PC-9 (cell line): ENCODE measurements at regions not wholly inside any gene's neighbourhood (a gene's known extent, or its start where the extent isn't known, plus 50 kb on each side); places are given as distances from the start of the nearest gene placed in this dataset.

Experiments
- BruUV-seq: library from RNA; stranded (reverse); fragments of 400-500 nt; replicated peaks from 2 replicates; lab custom pipeline; 2021; lab: Mats Ljungman, UMichigan
- CTCF ChIA-PET: fragments of 300-600 bp; sonication (Branson Sonifier 250); formaldehyde crosslinking; loops from one replicate; lab custom pipeline; 2022; ENCODE audit warnings: antibody characterized with exemption; lab: Charles Lee
- POLR2A ChIA-PET: fragments of 300-600 bp; sonication (Branson Sonifier 250); formaldehyde crosslinking; loops from one replicate; lab custom pipeline; 2022; ENCODE audit warnings: antibody characterized with exemption; ENCODE audit not compliant: unreplicated experiment; lab: Charles Lee
- DNase-seq, 2 experiments: peaks; one replicate each; pipeline versions ENCODE4 v3.0.0 to v3.0.0-alpha.2; 2015 to 2022; ENCODE audit warnings: mixed read lengths in 1 of 2
- H2AFZ ChIP-seq: fragments of 200-600 bp; sonication (generic); 2 replicates; pipeline ENCODE4 v1.8.1; 2017; ENCODE audit warnings: antibody characterized with exemption
- H3F3A ChIP-seq: fragments of 200-600 bp; sonication (generic); 2 replicates; pipeline ENCODE4 v1.8.1; 2017; ENCODE audit warnings: antibody characterized with exemption, mild to moderate bottlenecking, low read depth; ENCODE audit not compliant: insufficient read depth
- H3K27ac ChIP-seq: fragments of 200-600 bp; sonication (generic); 2 replicates; pipeline ENCODE4 v1.6.1; 2016; ENCODE audit warnings: mixed run types
- H3K27me3 ChIP-seq: fragments of 200-600 bp; sonication (generic); 2 replicates; pipeline ENCODE4 v1.6.1; 2016; ENCODE audit warnings: low read depth, mixed run types; ENCODE audit not compliant: insufficient read depth
- H3K36me3 ChIP-seq: fragments of 200-600 bp; sonication (generic); 2 replicates; pipeline ENCODE4 v1.6.1; 2016; ENCODE audit warnings: low read depth, mixed run types
- H3K4me1 ChIP-seq: fragments of 200-600 bp; sonication (generic); replicated peaks from 2 replicates; pipeline ENCODE4 v1.6.1; 2016; ENCODE audit warnings: mixed run types; ENCODE audit not compliant: insufficient read depth
- H3K4me2 ChIP-seq: fragments of 200-600 bp; sonication (generic); 2 replicates; pipeline ENCODE4 v1.6.1; 2017; ENCODE audit warnings: mixed run types
- H3K4me3 ChIP-seq: fragments of 200-600 bp; sonication (generic); 2 replicates; pipeline ENCODE4 v1.6.1; 2016; ENCODE audit warnings: mixed run types
- H3K79me2 ChIP-seq: fragments of 200-600 bp; sonication (generic); 2 replicates; pipeline ENCODE4 v1.6.1; 2017; ENCODE audit warnings: low read depth, mixed run types
- H3K9me2 ChIP-seq: fragments of 200-600 bp; sonication (generic); 2 replicates; pipeline ENCODE4 v1.8.1; 2017; ENCODE audit warnings: mild to moderate bottlenecking; ENCODE audit not compliant: insufficient read depth
- H3K9me3 ChIP-seq: fragments of 200-600 bp; sonication (generic); 2 replicates; pipeline ENCODE4 v1.8.1; 2016; ENCODE audit warnings: low read depth; ENCODE audit not compliant: insufficient read depth
- H4K20me1 ChIP-seq: fragments of 200-600 bp; sonication (generic); 2 replicates; pipeline ENCODE4 v1.8.1; 2017; ENCODE audit not compliant: insufficient read depth
- EZH2 ChIP-seq: fragments of 200-600 bp; sonication (generic); IDR thresholded peaks from 2 replicates; pipeline ENCODE4 v1.8.0; 2017; ENCODE audit warnings: antibody characterized with exemption, low read depth
- intact Hi-C: fragments of 100-400 bp; cut with micrococcal nuclease; formaldehyde crosslinking; loops from one replicate; pipeline ENCODE4 v1.10.0; 2022; ENCODE audit not compliant: unreplicated experiment
- TF ChIP-seq, protein P1 (sequence below): fragments of 200-600 bp; sonication (generic); conservative IDR thresholded peaks from 2 replicates; pipeline ENCODE4 v1.6.1; 2017; ENCODE audit warnings: mixed run types, antibody characterized with exemption, mild to moderate bottlenecking, moderate library complexity

DNA sequence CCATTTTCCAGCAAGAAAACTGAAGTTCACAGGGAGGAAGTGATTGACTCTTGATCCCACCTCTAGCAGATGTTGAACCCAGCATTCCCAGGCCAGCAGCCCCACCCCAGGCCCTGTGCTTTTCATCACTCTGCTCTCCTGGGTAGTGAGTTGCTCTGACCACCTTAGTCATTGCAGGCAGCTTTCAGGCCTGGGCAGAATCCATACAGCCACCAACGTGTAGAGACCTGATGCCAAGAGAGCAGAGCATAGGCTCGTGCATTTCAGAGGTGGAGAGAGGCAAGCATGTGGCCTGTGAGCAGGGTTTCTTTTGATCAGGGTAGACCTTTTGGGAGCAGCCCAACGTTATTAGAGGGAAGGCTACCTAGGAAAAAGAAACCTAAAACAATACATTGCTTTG is 334.6 kb downstream of the PTEN start:
- Histone ChIP-seq H3K27me3 (no peaks in the 10 kb centered on the region), H3K9me3 (no peaks in the 10 kb centered on the region), H4K20me1 (no peaks in the 10 kb centered on the region), H3K9me2 (no peaks in the 10 kb centered on the region), H3K36me3 (no peaks in the 10 kb centered on the region), H3K4me1 (no peaks in the 10 kb centered on the region), H2AFZ (no peak overlapping the region), H3K79me2 (no peaks in the 10 kb centered on the region), H3K4me3 (no peak overlapping the region), H3F3A (no peaks in the 10 kb centered on the region), H3K27ac (no peak overlapping the region), H3K4me2 (no peak overlapping the region)
- CTCF ChIA-PET = no interaction called here
- POLR2A ChIA-PET = no interaction called here
- DNase-seq = no peak
- intact Hi-C loops = no loop called here
- no peak for TF ChIP-seq EZH2
- TF ChIP-seq, protein P1, sequence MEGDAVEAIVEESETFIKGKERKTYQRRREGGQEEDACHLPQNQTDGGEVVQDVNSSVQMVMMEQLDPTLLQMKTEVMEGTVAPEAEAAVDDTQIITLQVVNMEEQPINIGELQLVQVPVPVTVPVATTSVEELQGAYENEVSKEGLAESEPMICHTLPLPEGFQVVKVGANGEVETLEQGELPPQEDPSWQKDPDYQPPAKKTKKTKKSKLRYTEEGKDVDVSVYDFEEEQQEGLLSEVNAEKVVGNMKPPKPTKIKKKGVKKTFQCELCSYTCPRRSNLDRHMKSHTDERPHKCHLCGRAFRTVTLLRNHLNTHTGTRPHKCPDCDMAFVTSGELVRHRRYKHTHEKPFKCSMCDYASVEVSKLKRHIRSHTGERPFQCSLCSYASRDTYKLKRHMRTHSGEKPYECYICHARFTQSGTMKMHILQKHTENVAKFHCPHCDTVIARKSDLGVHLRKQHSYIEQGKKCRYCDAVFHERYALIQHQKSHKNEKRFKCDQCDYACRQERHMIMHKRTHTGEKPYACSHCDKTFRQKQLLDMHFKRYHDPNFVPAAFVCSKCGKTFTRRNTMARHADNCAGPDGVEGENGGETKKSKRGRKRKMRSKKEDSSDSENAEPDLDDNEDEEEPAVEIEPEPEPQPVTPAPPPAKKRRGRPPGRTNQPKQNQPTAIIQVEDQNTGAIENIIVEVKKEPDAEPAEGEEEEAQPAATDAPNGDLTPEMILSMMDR = no peak
- no TSS peak for BruUV-seq

DNA sequence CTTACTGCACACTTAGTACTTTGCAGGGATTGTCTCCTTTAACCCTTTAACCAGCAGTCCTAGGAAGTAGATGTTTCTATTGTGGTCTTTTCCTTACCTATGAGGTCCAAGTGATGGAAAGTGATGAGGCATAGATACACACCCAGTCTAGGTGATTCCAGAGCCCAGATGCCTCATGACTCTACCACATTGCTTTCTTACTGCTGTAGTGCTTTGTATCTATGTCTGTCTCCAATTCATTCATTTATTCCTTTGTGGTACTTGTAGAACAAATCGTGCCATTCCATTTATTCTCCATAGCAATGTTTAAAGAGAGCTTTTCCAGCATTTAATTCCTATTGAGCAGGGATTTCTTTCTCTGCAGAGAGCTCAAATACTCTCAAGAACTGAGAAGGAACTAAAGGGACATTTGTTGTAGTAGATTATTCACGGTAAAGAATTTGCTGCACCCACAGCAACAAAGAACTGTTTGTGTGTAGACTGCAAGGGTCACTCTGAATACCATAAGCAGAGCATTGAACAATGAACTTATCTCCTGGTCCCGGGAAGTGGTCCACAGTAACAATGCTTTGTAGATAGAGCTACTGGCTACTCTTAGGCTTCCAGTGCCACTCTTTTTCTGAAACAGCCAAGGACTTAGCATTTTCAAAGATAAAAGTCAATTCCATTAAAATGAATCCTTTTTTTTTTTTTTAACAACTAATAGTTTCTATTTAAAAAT is 337.0 kb downstream of the PTEN start:
- Histone ChIP-seq H3K79me2 (no peaks in the 10 kb centered on the region), H3K27me3 (no peaks in the 10 kb centered on the region), H3K9me3 (no peaks in the 10 kb centered on the region), H3K36me3 (no peaks in the 10 kb centered on the region), H3K4me2 (no peak overlapping the region), H3K4me1 (no peaks in the 10 kb centered on the region), H3K27ac (no peak overlapping the region), H3F3A (no peaks in the 10 kb centered on the region), H3K9me2 (no peaks in the 10 kb centered on the region), H3K4me3 (no peak overlapping the region), H2AFZ (no peak overlapping the region), H4K20me1 (no peaks in the 10 kb centered on the region)
- no peak for TF ChIP-seq EZH2
- TF ChIP-seq, protein P1 = no peak
- no TSS peak for BruUV-seq
- intact Hi-C loops = no loop called here
- POLR2A ChIA-PET = no interaction called here
- CTCF ChIA-PET = no interaction called here
- no peak for DNase-seq

DNA sequence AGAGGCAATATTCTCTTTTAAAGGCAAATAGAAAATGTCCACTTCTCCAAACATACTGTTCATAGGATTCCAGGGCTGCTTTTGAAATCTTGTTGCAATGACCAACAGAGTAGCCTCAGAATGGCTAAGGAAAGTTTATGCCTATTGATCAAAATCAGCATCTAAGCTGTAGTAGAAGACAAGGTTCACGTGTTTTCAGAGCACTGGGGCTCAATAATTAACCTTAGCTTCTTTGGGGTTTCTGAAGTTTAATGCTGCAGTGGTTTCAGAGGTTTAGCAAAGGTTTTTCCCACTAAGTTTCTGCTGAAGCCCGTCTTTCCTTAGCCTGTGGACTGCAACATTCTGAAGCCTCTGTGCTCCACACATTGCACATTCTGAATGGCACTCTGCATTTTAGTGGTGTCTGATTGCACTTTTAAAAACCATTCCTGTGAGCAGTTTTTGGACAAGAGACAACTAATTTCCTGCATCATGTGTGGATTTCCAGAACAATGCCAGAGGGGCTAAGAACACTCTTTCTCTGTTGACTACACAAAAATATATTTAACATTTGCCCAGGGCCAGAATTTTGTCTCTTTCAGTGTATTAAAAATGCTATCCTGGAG is 342.5 kb downstream of the PTEN start:
- ChIA-PET CTCF (no interaction called here), POLR2A (no interaction called here)
- Histone ChIP-seq H3K9me2 (no peaks in the 10 kb centered on the region), H3K79me2 (no peaks in the 10 kb centered on the region), H3F3A (no peaks in the 10 kb centered on the region), H3K36me3 (no peaks in the 10 kb centered on the region), H3K9me3 (no peaks in the 10 kb centered on the region), H3K4me1 (no peaks in the 10 kb centered on the region), H4K20me1 (no peaks in the 10 kb centered on the region), H3K4me3 (no peak overlapping the region), H2AFZ (no peak overlapping the region), H3K27me3 (no peaks in the 10 kb centered on the region), H3K27ac (no peak overlapping the region), H3K4me2 (no peak overlapping the region)
- DNase-seq = no peak
- BruUV-seq = no TSS peak
- no peak for TF ChIP-seq EZH2
- TF ChIP-seq, protein P1 = no peak
- intact Hi-C loops = no loop called here
